Cerebellar cortex (tissue), 1 donor: ENCODE measurements at regions not wholly inside any gene's neighbourhood (a gene's known extent, or its start where the extent isn't known, plus 50 kb on each side); places are given as distances from the start of the nearest gene placed in this dataset.

ENCODE experiments used
- DNase-seq: peaks from one replicate; pipeline ENCODE4 v3.0.0-alpha.2; 2015; ENCODE audit warnings: low spot score

DNA sequence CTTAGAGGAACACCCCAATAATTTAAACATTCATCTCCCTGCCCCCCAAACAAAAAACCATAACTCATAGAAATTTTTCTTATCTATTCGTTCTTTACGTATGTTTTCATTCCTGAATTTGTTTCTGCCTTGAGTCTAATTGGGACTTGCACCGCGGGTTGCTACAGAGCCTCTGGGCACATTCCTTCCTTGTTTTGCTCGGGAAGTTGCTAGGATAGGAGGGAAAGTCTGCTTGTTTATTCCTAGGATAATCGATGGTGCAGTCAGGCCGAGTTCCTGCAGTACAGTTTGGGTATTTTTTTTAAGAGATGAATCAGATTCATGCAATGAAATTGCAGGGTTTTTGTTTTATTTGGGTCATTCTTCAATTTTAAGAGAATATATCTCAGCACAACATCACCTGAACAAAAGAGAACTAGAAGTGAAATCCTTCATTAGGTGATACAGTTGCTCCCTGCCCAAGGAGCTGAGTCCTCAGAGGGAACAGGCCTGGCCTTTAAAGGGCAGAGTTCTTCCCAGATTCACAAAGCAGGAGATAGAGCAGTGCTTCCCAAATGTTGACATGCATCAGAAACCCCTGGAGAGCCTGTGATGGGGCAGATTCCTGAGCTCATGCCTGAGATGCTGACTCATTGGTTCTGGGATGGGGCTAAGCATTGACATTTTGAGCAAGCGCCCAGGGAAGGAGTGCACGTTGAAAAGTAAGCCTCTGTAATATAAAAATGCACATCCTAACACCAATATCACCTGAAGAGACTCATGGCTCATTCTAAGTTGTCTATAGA, 114.9 kb upstream of the FAM9B start:
- DNase-seq = no peak

DNA sequence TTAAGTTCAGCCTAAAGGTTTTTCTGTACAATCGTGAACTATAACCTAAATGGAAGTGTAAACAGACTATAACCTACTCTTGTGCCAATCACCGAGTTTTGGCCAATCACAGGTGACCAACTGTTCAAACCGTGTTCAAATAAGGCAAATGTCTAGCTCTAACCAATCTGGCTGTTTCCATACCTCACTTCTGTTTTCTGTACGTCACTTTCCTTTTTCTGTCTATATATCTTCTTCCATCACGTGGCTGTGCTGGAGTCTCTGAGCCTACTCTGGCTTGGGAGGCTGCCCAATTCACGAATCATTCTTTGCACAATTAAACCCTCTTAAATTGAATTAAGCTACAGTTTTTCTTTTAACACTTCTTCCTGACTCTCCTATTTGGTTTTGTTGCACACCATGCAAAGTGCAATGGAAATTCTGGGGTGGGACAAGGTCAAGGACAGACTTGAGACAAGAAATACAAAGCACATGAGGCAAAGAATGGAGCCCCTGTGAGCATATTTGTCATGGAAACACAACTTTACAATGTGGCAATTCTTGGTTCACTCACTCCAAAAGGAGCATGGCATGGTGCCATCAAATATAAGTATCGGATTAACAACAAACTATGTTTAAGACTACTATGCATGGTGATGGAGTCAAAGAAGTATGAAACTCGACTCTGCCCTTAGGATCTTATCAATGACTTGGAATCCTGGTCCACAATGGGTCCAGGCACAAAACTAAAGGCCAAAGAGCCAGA, 115.7 kb upstream of the FAM9B start:
- DNase-seq = no peak

DNA sequence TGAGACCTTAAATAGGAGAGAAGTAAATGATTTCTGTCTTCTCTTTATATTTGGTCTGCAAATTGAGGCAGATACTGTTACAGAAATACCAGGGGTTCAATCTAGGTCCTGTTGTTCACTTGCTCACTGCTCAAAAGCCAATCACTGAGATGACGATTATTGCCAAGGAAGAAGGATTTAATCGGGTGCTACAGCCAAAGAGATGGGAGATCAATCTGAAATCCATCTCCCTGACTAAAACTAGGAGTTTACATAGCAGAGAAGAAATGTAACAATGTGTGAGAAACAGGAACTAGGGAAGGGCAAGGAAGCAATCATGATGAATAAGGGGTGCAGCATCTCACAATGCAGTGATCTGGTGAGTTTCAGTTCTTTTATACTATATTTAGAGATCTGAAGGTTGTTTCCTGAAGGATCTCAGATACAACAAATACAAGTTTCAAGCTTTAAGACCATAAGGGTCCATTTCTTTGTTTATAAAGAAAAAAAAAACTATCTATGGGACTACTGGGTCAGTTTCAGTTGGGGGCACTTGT, 117.9 kb upstream of the FAM9B start:
- no peak for DNase-seq

DNA sequence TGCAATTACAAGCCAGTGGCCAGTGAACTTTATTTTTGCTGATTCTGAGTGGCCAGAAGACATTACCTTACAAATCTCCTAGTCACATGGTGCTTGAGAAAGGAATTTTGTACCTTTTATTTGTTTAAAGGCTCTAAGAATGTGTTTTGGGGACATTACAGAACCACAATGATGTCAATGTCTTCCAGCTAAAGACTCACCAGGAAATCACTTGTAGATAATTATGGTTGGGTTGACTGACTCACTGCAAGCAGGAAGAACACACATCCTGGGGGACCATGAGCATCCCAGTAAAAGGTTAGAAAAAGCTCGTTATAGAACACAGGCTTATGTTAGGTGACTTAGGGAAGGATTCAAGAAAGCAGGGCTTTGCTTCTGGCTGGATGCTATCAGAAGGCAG, 119.4 kb upstream of the FAM9B start:
- DNase-seq = no peak

DNA sequence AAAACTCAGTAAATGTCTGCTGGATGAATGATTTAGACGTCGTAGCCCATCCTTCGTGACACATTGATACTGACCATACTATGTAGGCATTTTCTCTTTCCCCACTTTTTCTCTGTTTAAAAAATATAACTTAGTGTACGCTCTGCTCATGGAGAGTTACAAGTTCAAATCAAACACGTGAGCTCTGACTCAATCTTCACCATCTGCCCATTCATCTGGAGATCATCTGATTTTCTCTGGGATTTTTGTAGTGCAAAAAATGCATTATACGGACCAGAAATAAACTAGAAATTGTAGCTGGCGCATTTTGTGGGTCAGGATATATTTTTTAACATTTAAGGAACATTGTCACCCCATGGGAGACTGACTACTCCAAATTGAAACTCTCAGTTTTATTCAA, 124.7 kb upstream of the FAM9B start:
- DNase-seq = no peak

DNA sequence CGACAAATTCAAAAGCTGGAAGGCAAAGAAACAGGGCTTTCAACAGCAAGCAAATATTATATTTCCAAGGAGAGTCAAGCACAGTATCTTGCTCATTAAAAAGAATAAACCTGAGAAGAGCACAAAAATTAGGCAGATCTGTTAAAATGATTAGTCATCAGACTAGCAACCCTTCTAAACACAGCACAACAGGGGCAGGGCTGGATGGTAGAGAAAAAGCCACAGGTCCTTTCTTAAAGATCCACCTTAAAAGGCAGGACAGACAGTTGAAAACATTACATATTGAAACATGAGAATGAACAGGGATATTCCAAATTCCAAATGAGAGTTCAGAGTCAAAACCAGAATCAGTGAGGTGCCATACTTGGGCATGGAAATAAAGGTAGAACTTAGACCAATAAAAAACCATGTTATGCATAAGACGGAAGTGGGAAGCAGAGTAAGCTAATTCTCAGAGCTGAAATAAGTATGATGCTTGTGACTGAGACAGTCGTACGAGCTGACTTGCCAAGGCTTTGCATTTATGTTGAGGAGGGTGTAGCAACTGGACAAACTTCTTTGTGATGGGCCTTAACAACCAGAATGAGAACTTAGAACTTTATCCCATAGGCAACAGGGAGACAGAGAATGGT, 126.9 kb upstream of the FAM9B start:
- no peak for DNase-seq

DNA sequence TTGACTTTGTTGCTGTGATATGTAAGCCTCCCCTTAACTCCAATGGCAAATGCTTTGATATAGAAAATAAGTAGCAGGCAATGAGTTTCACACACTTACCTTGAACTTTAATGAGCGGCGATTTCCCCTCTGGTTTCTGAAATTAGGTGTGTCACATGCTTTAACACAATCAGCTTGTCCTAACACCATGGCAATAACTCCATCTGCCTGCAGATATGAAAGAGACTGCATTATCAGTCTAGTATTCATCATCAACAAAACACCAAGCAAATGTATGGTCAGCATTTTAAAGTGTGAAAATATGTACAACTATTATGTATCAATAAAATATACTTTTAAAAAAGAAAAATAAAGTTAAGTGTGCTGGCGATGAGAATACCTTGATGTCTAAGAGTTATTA, 128.8 kb upstream of the FAM9B start:
- DNase-seq = no peak

DNA sequence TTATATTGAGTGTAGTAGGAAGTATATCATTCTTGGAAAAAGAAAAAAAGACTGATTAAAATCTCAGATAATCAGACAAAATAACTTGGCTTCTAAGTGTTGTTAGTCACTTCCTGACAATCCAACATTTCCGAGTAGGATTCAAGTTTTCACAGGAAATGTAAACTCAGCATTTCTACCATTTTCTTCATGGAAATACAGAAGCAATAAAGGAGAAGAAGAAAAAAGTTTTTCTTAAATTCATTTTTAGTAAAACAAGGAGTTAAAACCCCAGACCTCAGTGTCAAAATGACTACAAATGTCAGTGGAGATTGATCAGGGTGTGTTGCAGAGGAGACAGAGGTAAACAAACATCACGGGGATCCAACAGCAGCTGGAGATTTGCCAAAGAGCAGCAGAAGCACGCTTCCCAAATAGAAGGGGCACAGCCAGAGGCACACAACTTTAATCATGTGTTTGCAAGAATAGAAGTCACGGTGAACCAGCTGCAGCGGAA, 129.3 kb upstream of the FAM9B start:
- DNase-seq = no peak

DNA sequence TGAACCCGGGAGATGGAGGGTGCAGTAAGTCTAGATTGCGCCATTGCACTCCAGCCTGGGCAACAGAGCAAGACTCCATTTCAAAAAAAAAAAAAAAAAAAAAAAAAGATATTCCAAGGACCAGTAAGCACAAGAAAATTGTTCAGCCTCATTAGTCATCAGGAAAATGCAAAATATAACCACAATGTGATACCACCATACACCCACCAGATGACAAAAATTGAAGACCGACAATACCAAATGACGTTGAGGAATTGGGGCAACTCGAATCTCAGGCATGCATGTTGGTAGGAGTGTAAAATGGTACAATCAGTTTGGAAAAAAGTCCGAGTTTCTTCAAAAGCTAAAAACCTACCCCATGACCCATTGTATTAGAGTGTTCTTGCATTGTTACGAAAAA, 130.2 kb upstream of the FAM9B start:
- no peak for DNase-seq

DNA sequence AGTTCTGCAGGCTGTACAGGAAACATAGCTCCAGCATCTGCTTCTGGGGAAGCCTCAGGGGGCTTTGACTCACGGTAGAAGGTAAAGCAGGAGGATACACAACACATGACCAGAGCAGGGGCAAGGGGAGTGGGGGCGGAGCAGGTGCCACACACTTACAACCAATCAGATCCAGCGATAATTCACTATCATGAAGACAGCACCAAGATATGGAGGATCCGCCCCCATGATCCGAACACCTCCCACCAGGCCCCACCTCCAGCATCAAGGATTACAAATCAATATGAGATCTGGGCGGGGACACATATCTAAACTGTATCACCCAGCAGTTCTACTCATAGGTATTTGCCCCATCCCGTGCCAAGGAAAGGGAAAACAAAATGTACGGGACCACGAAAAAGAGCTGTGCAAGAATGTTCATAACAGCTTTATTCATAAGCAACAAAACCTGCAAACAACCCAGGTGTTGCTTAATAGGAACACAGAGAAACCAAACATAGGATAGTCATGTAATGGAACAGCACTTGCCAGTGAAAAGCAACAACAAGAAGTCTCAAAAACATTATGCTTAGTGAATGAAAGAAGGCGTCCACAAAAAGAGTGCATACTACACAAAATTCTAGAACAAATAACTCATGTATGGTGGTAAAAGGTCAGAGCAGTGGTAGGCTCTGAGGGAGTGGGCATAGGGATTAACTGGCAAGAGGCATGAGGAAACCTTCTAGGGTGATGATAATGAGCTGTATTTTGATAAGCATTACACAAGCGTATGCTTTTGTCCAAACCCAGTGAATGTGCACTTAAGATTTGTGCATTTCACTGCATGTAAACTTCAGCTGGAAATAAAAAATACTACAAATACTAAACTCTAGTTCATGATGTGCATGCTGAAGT, 130.9 kb upstream of the FAM9B start:
- DNase-seq = no peak

DNA sequence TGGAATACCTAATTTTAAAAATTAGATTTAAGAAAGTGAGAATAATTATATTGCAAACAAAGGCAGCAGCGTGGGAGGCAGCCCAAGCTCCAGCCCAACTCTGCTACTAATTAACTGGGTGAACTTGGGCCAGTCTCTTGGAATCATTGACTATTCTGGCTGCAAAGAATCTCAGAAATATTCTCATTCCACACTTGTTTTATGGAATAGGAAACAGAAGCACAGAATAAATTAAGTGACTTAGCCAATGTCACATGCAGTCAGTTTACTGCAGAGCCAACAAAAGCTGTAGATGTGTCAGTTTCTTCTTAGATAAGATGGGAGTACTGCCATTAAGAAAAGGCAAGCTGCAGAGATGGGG, 132.6 kb upstream of the FAM9B start:
- DNase-seq = no peak

DNA sequence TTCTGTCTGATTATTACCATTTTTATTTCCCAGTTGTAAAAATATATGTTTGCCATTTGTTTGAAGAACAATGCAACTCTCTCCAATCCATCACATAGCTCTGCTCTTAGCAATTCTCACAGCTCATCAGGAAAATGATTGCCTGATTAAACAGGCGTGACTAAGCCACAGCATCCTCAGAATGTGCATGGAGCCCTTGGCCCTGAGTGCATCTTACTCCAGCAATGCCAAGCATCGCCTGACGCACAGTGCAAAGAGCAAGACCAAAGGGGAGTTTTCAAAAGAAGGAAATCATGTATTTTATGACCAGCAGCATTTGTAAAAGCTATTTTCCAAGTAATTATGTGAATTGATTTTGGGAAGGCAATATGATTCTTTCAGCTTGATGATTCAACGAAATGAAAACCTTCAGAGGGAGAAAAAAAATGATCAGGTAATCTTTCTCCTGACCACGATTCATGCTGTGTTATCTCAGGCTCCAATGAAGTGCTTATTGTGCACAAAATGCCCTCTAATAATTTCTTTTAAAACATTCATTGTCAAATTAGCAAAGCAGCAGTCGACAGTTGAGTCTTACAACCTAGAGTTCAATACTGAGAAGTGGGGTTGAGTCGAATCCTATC, 138.0 kb upstream of the FAM9B start:
- DNase-seq = peak; percentile 5

DNA sequence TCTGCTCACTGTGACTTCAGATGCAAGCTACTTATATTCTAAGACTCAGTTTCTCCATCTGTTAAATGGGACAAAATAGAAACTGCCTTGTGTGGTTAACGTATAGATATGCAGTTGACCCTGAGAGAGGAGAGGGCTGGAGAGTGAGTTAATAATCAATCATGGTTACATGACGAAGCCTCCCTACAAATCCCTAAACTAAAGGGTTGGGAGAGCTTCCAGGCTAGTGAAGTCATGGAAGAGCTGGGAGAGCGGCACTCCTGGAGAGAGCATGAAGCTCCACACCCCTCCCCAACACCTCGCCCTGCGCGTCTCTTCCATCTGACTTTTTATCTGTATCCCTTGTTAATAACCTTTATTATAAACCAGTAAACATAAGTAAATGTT, 138.5 kb upstream of the FAM9B start:
- DNase-seq = no peak

DNA sequence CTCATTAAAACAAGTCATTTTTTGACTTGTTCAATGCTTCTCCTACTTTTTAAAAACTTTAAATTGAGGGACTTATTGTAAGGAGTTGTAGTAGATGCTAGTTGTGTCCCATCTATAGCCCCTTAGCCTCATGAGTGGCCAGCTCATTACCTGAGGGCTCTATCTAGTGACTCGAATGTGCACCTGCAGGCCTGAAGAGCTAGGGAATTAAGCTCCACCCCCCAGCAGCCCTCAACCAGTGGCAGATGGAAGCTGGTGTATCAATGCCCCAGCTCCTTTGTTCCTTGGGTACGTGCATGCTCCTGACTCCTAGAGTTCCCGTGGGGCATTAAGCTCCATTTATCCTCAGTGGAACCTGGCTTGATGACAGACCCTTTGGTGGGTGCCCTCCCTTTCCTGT, 146.7 kb upstream of the FAM9B start:
- DNase-seq = no peak

DNA sequence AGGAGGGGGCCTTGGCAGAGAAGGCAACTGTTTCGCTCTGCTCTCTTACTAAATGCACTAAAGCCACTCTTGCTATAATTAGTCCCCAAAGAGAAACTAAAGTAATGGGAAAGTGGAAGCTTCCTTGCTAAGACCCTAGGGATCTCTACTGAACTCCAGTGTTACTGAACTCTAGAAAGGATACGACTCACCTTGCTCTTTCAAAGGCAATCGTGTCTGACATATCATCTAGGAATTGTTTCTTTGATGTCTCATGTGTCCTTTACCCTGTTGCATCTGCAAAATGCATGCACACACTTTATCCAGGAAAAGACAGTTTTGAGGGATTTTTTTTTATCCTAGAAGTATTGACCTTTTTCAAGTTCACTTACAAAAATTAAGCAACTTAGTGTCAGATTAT, 148.1 kb upstream of the FAM9B start:
- no peak for DNase-seq

DNA sequence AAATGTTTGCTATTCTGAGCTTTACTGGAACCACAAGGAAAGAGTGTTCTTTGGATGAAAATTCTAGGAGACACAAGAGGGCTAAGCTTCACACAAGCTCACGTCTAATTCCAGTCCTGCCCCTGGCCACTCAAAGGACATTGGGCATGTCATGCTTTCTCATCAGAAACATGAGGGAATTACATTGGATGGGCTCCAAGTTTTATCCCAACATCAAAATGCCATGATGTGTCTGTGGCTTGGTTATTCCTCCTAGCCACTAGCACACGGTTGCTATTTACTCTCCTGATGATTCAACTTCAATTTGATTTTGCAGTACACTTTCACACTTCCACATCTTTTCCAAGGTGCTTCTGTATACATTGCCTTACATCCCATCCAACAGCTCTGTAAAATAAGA, 149.6 kb upstream of the FAM9B start:
- DNase-seq = no peak

DNA sequence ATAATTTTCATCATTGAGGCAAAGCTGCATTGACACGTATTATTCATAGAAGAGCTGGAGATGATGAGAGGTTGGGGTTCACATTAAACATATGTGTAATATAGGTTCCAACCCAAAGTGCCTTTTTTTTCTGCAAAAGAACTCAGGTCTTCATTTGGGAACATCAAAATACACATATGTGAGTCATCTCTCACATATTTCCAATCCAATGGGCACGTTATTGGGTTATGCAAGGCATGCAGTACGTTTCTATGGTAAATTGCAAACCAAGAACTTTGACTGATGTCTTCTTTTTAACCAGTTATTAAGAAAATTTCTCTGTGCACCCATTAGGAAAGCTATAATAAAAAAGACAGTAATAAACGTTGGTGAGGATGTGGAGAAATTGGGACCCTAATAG, 150.3 kb upstream of the FAM9B start:
- no peak for DNase-seq

DNA sequence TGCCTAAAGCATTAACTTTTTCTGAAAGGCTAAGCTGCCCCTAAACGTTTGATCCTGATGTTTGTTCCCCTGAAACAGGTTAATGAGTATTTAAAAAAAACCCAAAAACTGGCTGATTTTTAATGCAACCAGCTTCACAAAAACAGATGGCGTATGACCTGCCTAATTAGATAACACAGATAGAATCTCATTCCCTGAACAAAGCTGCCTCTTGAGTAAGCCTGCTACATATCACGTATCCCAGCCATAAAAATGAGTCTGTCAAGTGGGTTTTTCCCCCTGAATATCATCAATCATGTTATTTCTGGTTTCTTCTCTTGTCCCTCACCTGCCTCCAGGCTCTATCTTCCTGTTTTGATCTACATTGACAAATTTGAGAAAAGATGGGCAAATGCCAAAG, 154.2 kb upstream of the FAM9B start:
- DNase-seq = peak; percentile 2

DNA sequence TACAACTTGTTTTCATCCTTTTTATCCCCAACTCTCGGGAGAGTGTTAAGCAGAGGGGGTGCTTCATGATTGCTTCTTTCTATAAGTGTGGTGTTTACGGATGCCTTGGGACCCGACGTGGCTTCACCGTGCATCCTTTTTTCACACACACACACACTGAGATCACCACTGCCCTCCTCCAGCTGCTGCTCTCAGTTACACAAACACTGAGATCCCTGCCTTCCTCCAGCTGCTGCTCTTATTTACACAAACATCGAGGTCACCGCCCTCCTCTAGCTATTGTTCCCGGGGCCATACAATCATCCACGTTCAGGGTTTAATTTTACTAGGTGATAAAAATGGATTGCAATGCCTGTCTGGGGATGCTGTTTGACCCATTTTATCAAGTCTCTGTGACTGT, 155.4 kb upstream of the FAM9B start:
- no peak for DNase-seq

DNA sequence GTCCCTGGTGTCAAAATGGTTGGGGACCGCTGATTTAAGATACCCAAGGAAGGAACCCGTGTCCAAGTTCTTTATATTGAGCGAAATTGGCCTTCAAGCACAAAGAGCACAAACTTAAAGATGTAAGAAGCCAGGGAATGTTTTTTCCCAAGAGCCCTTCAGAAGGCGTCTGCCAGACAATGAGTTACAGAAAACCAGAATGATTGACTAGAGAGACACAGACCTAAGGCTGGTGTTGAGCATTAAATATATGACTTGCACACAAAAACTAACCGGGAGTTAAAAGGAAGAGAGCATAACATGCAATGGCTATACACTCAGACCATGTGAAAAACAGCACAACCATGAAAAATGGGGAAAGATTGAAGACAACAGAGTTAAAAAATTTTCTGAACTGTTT, 157.5 kb upstream of the FAM9B start:
- no peak for DNase-seq

DNA sequence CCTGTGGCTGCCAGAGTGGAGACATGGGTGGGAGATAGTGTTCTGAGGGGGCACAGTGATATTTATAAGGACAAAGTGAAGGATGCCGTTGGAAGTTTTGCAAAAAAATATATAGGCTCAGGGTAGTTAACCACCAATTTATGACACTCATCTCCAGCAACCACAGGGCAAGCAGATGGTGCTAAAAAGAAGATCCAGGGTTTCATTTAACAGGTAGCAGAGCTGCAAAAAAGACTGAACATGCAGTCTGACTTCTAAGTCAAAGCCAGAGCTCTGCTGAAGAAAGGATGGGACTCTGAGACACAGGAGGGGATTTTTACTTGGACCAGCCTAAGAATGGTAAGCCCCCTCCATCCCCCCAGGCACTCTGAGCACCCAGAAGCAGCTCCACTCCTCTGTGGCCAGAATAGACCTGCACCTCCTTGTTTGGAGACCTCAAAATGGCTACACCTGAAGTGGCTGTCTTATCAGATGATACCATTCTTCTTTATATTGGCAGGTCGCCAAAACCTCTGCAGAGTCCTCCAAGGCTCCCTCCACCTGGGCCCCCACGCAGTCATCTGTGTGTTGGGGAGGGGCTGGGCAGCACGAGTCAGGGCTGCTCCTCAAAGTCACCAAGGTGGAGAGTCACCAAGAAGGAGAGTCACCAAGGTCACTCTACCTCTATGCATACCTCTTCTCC, 161.4 kb upstream of the FAM9B start:
- DNase-seq = peak; percentile 2
